GM10266 (cell line): ENCODE measurements at regions not wholly inside any gene's neighbourhood (a gene's known extent, or its start where the extent isn't known, plus 50 kb on each side); places are given as distances from the start of the nearest gene placed in this dataset.

Experiments used
- DNase-seq: peaks from one replicate; pipeline ENCODE4 v3.0.0; 2012; ENCODE audit errors: extremely low spot score
- TF ChIP-seq, protein P1 (sequence below): IDR thresholded peaks from 2 replicates; pipeline ENCODE4 v1.5.1; 2012; ENCODE audit warnings: mild to moderate bottlenecking, low read depth; ENCODE audit not compliant: control insufficient read depth, insufficient read depth; ENCODE audit errors: missing control alignments

DNA sequence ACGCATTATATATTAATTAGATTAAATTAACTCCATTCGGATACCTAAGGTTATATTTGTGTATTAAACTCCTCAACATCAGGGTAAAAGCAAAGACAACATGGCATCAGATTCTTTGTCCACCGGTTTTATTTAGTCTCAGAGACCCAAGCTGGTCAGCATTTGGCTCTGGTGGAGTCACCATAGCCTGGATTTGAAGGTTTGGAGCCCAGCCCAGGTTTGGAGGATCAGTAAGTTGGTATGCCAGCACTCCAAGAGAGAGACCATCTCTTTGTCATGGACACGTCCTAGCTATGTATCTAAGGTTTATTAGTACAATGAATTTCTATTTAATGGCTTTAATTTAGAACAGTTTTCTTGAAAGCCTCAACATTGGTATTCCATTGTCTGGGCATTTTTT is 328.4 kb upstream of the RBFOX1 start:
- DNase-seq, result no peak
- TF ChIP-seq, protein P1, sequence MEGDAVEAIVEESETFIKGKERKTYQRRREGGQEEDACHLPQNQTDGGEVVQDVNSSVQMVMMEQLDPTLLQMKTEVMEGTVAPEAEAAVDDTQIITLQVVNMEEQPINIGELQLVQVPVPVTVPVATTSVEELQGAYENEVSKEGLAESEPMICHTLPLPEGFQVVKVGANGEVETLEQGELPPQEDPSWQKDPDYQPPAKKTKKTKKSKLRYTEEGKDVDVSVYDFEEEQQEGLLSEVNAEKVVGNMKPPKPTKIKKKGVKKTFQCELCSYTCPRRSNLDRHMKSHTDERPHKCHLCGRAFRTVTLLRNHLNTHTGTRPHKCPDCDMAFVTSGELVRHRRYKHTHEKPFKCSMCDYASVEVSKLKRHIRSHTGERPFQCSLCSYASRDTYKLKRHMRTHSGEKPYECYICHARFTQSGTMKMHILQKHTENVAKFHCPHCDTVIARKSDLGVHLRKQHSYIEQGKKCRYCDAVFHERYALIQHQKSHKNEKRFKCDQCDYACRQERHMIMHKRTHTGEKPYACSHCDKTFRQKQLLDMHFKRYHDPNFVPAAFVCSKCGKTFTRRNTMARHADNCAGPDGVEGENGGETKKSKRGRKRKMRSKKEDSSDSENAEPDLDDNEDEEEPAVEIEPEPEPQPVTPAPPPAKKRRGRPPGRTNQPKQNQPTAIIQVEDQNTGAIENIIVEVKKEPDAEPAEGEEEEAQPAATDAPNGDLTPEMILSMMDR, result no peak

DNA sequence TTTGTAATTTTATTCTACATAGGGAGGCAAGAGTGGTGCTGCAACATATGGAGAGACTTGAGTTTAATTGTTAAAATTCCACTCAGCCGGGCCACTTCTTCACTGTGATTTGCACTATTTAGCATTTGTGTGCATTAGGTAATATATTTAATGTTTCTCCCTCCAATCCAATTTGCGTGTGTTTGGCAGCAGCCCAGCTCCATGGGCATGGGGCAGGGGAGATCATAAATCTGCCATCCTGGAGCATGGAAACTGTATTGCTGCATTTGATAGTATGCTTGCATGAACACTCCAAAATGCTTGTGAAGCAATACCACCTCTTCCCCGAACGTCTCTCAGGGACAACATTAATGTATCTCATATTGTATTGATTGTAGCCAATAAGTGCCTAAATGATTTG is 339.1 kb upstream of the RBFOX1 start:
- no peak for DNase-seq
- TF ChIP-seq, protein P1, result no peak

DNA sequence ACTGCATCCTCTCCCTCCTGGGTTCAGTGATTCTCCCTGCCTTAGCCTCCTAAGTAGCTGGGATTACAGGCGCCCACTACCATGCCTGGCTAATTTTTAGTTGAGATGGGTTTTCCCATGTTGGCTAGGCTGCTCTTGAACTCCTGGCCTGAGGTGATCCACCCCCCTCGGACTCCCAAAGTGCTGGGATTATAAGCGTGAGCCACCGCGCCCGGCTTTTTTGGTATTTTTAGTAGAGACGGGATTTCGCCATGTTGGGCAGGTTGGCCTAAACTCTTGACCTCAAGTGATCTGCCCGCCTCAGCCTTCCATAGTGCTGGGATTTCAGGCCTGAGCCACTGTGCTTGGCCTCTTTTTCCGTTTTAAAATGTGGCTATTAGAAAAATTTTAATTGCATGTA is 343.8 kb upstream of the RBFOX1 start:
- no peak for DNase-seq
- TF ChIP-seq, protein P1, result no peak

DNA sequence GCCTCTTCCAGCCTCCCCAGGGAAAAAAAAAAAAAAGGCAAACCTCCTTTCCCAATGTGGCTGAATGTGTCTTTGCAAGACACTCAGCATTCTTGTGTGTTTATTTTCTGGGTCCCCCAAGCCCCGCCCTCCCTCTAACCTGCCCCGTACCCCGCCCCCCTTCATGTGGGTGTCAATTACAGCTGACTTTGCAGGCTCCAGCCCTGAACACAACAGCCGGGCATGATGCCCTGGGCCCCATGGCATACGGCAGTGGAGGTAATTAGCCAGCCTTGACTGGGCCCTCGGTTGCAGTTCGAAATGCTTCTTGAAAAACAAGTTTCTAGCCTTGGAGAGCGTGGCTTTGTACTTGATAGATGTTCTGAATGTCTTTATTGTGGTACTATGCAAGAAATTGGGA is 354.7 kb upstream of the RBFOX1 start:
- DNase-seq, result no peak
- TF ChIP-seq, protein P1, result no peak

DNA sequence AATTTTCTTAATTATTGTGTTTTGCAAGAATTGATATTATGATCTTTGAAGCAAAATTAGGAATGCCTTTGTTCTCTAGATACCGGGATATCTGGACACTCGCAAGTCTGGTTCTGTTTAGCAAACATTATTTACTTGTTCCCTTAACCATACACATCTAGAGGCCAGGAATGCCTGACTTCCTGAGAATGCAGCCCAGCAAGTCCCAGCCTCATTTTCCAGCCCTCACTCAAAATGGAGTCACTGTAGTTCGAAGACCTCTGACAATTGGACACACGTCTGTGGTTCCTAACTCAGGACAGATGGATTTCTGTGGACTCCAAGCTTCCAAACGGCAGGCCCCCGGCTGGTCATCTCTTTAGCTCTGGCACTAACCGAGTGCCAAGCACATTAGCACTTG is 355.4 kb upstream of the RBFOX1 start:
- no peak for DNase-seq
- TF ChIP-seq, protein P1, result no peak

DNA sequence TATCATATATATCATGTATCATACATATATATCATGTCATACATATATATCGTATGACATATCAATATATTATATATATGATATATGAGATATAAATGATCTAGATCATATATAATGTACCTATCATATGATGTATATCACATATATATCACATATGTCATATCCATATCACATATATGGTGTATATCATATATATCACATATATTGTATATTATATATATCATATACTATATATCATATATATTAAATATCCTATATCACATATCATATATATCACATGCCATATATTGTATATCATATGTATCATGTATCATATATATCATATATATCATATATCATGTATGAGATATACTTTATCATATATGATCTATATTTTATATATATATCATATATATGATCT is 355.9 kb upstream of the RBFOX1 start:
- no peak for DNase-seq
- TF ChIP-seq, protein P1, result no peak

DNA sequence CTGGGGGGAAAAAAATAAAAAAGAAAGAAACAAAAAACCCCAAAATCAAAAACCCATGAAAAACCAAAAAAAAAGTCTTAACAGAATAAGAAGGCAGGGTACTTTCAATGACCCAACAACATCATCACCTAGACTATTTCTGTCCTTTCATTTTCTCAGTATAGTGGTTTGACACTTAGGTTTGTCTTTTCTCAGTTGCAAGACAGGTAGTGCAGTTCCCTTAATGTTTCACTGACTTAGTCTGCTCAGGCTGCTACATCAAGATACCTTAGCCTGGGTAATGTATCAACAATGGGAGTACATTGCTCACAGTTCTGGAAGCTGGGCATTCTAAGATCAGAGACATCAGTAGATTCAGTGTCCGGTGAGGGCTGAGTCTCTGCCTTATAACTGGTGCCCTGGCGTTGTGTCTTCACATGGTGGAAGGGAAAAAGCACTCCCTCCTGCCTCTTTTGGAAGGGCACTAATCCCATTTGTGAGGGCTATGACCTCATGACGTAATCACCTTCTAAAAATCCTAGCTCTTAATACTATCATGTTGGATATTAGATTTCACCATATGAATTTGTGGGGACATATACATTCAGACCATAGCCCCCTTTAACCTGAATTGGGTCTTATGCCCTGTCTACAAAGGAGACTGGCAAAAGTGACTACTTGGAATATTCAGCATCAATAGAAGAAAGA is 362.3 kb upstream of the RBFOX1 start:
- DNase-seq, result no peak
- TF ChIP-seq, protein P1, result no peak
